Pancreas (tissue), 10 donors: ENCODE measurements at regions not wholly inside any gene's neighbourhood (a gene's known extent, or its start where the extent isn't known, plus 50 kb on each side); places are given as distances from the start of the nearest gene placed in this dataset.

Experiments
- ATAC-seq, 4 donors: fragments of 200-7000 bp; cut with Tn5 transposase; one replicate each; pipeline versions ENCODE4 v1.8.0 to v1.9.1; 2020; ENCODE audit warnings: mild to moderate bottlenecking in 4 of 4, moderate library complexity in 4 of 4
- DNase-seq, 6 donors: peaks; one replicate each; pipeline ENCODE4 v3.0.0-alpha.2; 2020
- FAIRE-seq: peaks from 2 replicates; lab custom pipeline; 2012; peaks lifted over from hg19 to GRCh38; lab: Jason Lieb, UNC
- H3K27ac ChIP-seq, 4 donors: fragments of 200-600 bp; sonication (generic); 1 replicate in 3 of 4; 2 replicates in 1 of 4; pipeline versions ENCODE4 v1.5.0 to v1.8.0; 2020
- H3K27me3 ChIP-seq, 4 donors: fragments of 200-600 bp; one replicate each; pipeline ENCODE4 v1.8.0; 2021
- H3K36me3 ChIP-seq, 3 donors: fragments of 200-600 bp; sonication (generic) in 1 of 3; one replicate each; pipeline versions ENCODE4 v1.5.0 to v1.8.0; 2020 to 2021
- H3K4me1 ChIP-seq, 3 donors: fragments of 200-600 bp; one replicate each; pipeline ENCODE4 v1.8.0; 2021
- H3K4me3 ChIP-seq, 4 donors: fragments of 200-600 bp; sonication (generic) in 2 of 4; one replicate each; pipeline versions ENCODE4 v1.5.0 to v1.8.0; 2020 to 2021
- H3K9me3 ChIP-seq, 4 donors: fragments of 200-600 bp; one replicate each; pipeline ENCODE4 v1.8.0; 2021
- WGBS, 2 donors: extraction: QIAGEN DNeasy Blood & Tissue Kit; methylation state at CpG; one replicate each; pipeline ENCODE4 v1.1.7; 2013; 5-methylcytosine and 5-hydroxymethylcytosine counted together
- intact Hi-C, 3 donors: fragments of 100-400 bp; cut with DNase I; formaldehyde crosslinking; loops; one replicate each; pipeline versions ENCODE4 v1.11.1 to v1.14.2; 2022
- TF ChIP-seq, protein P1 (sequence below), 4 donors: fragments of 200-600 bp; sonication (generic) in 3 of 4; IDR thresholded peaks; one replicate each; pipeline versions ENCODE4 v1.5.0 to v1.8.0; 2021; ENCODE audit warnings: antibody characterized with exemption in 4 of 4
- donor health status: healthy with polysubstance abuse.
- donor health status: DM: no; HTN: no; CAD: no; lungs with moderate emphysema.
- donor health status: DM: no; HTN: no; CAD: no.
- donor health status: control.
- donor health status: control.
- donor health status: Bipolar disorder and iron deficiency.
- donor health status: DM: yes; HTN: yes; CAD: no.
- donor health status: DM: no; HTN: no; CAD: no.
- donor health status: DM: no; HTN: no; CAD: no.
- donor health status: DM: yes; HTN: yes; CAD: no.

DNA sequence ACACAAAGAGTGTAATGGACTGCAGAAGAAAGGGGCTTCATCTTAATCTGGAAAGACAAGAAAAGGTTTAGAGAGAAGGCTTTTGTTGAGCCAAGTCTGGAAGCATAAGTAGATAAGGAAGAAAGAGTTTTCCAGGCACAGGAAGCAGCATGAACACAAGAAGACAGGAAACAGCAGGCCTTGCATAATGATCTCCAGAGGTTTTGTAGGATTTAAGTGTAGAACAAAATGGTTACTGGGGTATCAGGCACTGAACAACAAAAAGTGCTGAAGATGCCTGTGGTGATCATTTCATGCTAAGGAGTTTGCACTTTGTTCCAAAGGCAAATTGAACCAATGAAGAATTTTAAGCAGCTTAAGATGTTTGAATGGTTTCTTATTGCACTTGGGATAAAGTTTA lies 281.6 kb upstream of the TANK start:
- H3K4me1 ChIP-seq = no peaks in the 10 kb centered on the region
- H3K27ac ChIP-seq = no peak overlapping the region
- FAIRE-seq (no peak), DNase-seq (no peak), ATAC-seq (no peak)
- intact Hi-C loops = no loop called here
- no peaks in the 10 kb centered on the region for H3K9me3 ChIP-seq
- no peaks in the 10 kb centered on the region for H3K27me3 ChIP-seq
- no peak overlapping the region for H3K4me3 ChIP-seq
- TF ChIP-seq, protein P1, sequence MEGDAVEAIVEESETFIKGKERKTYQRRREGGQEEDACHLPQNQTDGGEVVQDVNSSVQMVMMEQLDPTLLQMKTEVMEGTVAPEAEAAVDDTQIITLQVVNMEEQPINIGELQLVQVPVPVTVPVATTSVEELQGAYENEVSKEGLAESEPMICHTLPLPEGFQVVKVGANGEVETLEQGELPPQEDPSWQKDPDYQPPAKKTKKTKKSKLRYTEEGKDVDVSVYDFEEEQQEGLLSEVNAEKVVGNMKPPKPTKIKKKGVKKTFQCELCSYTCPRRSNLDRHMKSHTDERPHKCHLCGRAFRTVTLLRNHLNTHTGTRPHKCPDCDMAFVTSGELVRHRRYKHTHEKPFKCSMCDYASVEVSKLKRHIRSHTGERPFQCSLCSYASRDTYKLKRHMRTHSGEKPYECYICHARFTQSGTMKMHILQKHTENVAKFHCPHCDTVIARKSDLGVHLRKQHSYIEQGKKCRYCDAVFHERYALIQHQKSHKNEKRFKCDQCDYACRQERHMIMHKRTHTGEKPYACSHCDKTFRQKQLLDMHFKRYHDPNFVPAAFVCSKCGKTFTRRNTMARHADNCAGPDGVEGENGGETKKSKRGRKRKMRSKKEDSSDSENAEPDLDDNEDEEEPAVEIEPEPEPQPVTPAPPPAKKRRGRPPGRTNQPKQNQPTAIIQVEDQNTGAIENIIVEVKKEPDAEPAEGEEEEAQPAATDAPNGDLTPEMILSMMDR (IDR thresholded peaks at IDR 0.05) = no peak
- no peaks in the 10 kb centered on the region for H3K36me3 ChIP-seq

DNA sequence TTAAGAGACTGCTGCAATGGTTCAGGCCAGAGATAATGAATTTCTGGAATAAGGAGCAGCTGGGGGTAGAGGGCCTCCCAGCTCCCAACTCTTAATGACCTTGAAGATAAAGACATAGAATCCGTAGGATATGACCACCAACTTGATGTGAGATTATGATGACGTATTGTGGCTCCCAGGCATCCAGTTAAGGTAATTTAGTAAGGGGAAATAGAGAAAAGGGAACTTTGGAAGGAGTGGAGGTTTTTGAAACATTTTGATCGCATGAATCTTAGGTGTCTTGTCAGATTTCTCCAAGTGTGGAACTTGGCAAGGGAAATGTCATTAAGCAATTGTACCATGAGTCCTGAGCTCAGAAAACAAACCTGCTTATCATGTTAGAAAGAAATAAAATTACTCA lies 277.3 kb upstream of the TANK start:
- FAIRE-seq = no peak
- intact Hi-C loops = no loop called here

DNA sequence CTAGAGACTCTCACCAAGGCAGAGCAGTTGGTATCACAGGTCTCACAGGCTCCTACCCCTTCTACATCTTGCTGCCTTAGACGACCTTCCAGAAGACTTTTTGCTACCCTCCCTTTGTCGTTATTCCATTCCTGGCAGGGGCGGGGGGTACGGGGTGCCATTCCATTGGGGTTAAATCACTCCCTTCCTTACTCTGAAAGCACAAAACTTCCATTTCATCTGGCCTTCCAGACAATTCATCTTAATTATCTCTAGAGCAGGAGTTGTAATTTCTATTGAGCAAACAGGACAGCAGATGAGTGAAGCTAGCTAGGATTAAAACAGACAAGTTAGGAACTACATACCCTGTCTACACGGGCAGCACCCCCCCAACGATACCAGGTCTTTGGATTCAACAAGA lies 276.2 kb upstream of the TANK start:
- FAIRE-seq (no peak), DNase-seq (no peak), ATAC-seq (no peak)
- Histone ChIP-seq H3K9me3 (no peaks in the 10 kb centered on the region), H3K4me3 (no peak overlapping the region), H3K27ac (no peak overlapping the region), H3K36me3 (no peaks in the 10 kb centered on the region), H3K27me3 (no peaks in the 10 kb centered on the region), H3K4me1 (no peaks in the 10 kb centered on the region)
- TF ChIP-seq, protein P1 (IDR thresholded peaks at IDR 0.05) = no peak
- intact Hi-C loops = no loop called here
- 72 to 75% methylated on average over 6 of the region's 6 CpGs for WGBS, 2 donors

More for the DNA sequence above, 277.3 kb upstream of the TANK start:
- TF ChIP-seq, protein P1 (IDR thresholded peaks at IDR 0.05) = no peak
- no peak for DNase-seq
- Histone ChIP-seq H3K36me3 (no peaks in the 10 kb centered on the region), H3K4me1 (no peaks in the 10 kb centered on the region), H3K27me3 (no peaks in the 10 kb centered on the region), H3K27ac (no peak overlapping the region), H3K4me3 (no peak overlapping the region), H3K9me3 (no peaks in the 10 kb centered on the region)
- 69 to 80% methylated on average over 3 of the region's 3 CpGs for WGBS, 2 donors
- no peak for ATAC-seq

DNA sequence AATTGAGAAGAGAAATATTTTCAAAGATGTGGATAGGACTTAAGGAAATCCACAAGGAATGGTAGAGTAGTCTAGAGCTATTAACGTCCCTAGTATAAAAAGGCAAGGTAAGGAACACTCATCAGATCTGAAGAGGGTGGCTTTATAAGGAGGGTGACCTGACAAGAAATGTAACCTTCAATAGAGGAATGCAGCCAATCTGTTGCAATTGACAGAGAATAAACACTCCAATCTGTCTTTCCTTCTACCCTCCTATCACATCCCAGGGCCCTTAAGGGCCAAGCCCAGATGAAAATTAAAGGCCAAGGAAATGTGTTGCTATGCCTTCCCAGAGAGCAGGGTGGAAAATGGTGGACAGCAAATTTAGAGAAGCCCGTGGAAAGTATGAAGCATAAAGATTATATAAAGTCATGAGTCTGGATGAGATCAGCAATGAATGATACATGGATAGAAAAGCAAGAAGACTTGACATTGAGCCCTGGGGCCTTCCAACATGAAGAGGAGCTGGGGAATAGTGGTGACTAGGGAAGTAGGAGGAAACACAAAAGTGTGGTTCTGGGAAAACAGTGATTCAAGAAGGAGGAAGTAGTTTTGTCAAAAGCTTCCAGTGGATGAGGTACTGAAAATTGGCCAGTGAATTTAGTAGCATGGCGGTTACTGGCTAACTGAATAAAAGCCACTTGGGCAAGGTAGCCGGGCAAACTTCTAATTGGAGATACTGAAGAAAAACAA lies 270.6 kb upstream of the TANK start:
- Histone ChIP-seq H3K4me1 (no peaks in the 10 kb centered on the region), H3K27me3 (no peaks in the 10 kb centered on the region), H3K4me3 (no peak overlapping the region), H3K27ac (no peak overlapping the region), H3K9me3 (no peaks in the 10 kb centered on the region), H3K36me3 (no peaks in the 10 kb centered on the region)
- no peak for ATAC-seq
- no peak for FAIRE-seq
- intact Hi-C loops = no loop called here
- 83 to 91% methylated on average over 4 of the region's 4 CpGs for WGBS, 2 donors
- DNase-seq = no peak
- TF ChIP-seq, protein P1 (IDR thresholded peaks at IDR 0.05) = no peak

DNA sequence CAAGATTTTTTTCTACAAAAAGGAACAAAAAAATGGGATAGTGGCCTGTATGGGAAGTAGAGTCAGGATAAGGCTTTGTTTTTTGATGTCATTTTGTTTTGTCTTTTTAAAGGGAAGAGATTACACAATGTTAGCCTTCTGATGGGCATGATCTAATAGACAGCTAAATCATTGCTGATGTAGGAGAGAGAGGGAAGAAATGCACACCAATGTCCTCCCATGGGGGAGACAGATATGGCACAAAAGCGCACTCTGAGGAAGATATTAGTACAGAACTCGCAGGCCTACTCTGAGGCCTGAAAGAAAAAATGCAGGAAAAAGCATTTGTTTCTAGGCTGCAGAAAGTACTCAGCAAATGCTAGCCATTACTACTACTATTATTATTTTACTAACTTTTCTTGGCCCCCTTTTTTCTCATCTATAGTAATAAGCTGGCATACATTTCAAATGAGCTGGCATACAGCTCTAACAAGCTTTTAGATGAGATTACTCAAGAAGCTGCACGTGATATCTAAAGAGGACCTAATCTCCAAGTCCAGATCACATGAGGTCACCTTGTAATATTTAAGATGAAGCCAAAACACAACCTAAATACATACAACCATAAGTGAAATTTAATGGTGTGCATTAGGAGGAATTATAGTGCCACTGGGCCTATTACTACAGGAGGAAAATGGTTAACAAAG lies 269.4 kb upstream of the TANK start:
- ATAC-seq (no peak), FAIRE-seq (no peak), DNase-seq (no peak)
- 84 to 85% methylated on average over 3 of the region's 3 CpGs for WGBS, 2 donors
- intact Hi-C loops = no loop called here
- Histone ChIP-seq H3K4me1 (no peaks in the 10 kb centered on the region), H3K9me3 (no peaks in the 10 kb centered on the region), H3K27me3 (no peaks in the 10 kb centered on the region), H3K4me3 (no peak overlapping the region), H3K27ac (no peak overlapping the region), H3K36me3 (no peaks in the 10 kb centered on the region)
- TF ChIP-seq, protein P1 (IDR thresholded peaks at IDR 0.05) = no peak
